A549 (cell line): ENCODE measurements at regions not wholly inside any gene's neighbourhood (a gene's known extent, or its start where the extent isn't known, plus 50 kb on each side); places are given as distances from the start of the nearest gene placed in this dataset.

ENCODE experiments used
- ATAC-seq, 2 experiments: fragments of 200-7000 bp in 1 of 2; fragments of >200 bp in 1 of 2; cut with Nextera tagmentation in 1 of 2; cut with Tn5 transposase in 1 of 2; 3 replicates each; pipeline versions ENCODE4 v1.8.0 to v1.9.1; 2018 to 2020; ENCODE audit warnings: mild to moderate bottlenecking in 1 of 2, moderate library complexity in 1 of 2
- CTCF ChIA-PET: fragments of 300-600 bp; sonication (Branson Sonifier 250); formaldehyde crosslinking; extraction: SDS; loops from one replicate; lab custom pipeline; 2021; ENCODE audit warnings: antibody characterized with exemption, inconsistent platforms; lab: Yijun Ruan, JAX
- POLR2A ChIA-PET: fragments of 350-600 bp; formaldehyde crosslinking; extraction: SDS; loops from one replicate; lab custom pipeline; 2021; ENCODE audit warnings: antibody characterized with exemption, inconsistent platforms; lab: Yijun Ruan, JAX
- DNase-seq, 2 experiments: peaks; one replicate each; pipeline versions ENCODE4 v3.0.0 to v3.0.0-alpha.2; 2011 to 2016; ENCODE audit warnings: low read depth in 1 of 2, low spot score in 1 of 2
- FAIRE-seq: peaks from 2 replicates; lab custom pipeline; 2011; peaks lifted over from hg19 to GRCh38; lab: Jason Lieb, UNC
- H3K27ac ChIP-seq, 2 experiments: fragments of >200 bp; sonication (Bioruptor Twin); formaldehyde crosslinking; 3 replicates each; pipeline ENCODE4 v1.5.1; 2016 to 2017
- H3K4me1 ChIP-seq: fragments of >200 bp; sonication (Bioruptor Twin); formaldehyde crosslinking; 3 replicates; pipeline ENCODE4 v1.6.1; 2016
- H3K4me2 ChIP-seq: fragments of >200 bp; sonication (Bioruptor Twin); formaldehyde crosslinking; 3 replicates; pipeline ENCODE4 v1.6.1; 2016
- H3K4me3 ChIP-seq: fragments of >200 bp; sonication (Bioruptor Twin); formaldehyde crosslinking; 3 replicates; pipeline ENCODE4 v1.5.1; 2016
- H3K9me3 ChIP-seq: fragments of >200 bp; sonication (Bioruptor Twin); formaldehyde crosslinking; 3 replicates; pipeline ENCODE4 v1.6.1; 2016
- BCL3 ChIP-seq: fragments of >200 bp; sonication (Bioruptor Twin); formaldehyde crosslinking; IDR thresholded peaks from 3 replicates; pipeline ENCODE4 v1.6.1; 2016
- CBX2 ChIP-seq: fragments of 200-600 bp; sonication (generic); IDR thresholded peaks from 2 replicates; pipeline ENCODE4 v1.6.1; 2016; ENCODE audit warnings: low read depth, mild to moderate bottlenecking, borderline replicate concordance
- CEBPB ChIP-seq, 2 experiments: fragments of >200 bp in 1 of 2; sonication (Bioruptor Twin) in 1 of 2; formaldehyde crosslinking in 1 of 2; IDR thresholded peaks; 2 replicates each; pipeline ENCODE4 v1.6.1; 2012 to 2016
- CTCF ChIP-seq: fragments of >200 bp; sonication (Bioruptor Twin); formaldehyde crosslinking; IDR thresholded peaks from 3 replicates; pipeline ENCODE4 v1.5.1; 2016
- EHF ChIP-seq: fragments of 250-450 bp; sonication (Bioruptor Pico); IDR thresholded peaks from 2 replicates; pipeline ENCODE4 v1.5.0; 2020; ENCODE audit warnings: mild to moderate bottlenecking
- EP300 ChIP-seq, 2 experiments: fragments of >200 bp; sonication (Bioruptor Twin); formaldehyde crosslinking; IDR thresholded peaks; 2 replicates in 1 of 2; 3 replicates in 1 of 2; pipeline ENCODE4 v1.6.1; 2016 to 2017
- FOSB ChIP-seq: fragments of 250-450 bp; sonication (Bioruptor Pico); IDR thresholded peaks from 2 replicates; pipeline ENCODE4 v1.5.0; 2020; ENCODE audit warnings: mild to moderate bottlenecking, moderate library complexity
- HDAC2 ChIP-seq: fragments of 200-600 bp; sonication (generic); IDR thresholded peaks from 2 replicates; pipeline ENCODE4 v1.6.1; 2016
- HOXA7 ChIP-seq: fragments of 250-450 bp; sonication (Bioruptor Pico); IDR thresholded peaks from 2 replicates; pipeline ENCODE4 v1.5.0; 2020; ENCODE audit warnings: mild to moderate bottlenecking, moderate library complexity
- HOXB5 ChIP-seq: fragments of 250-450 bp; sonication (Bioruptor Pico); IDR thresholded peaks from 2 replicates; pipeline ENCODE4 v1.5.0; 2020; ENCODE audit warnings: mild to moderate bottlenecking, moderate library complexity
- KDM1A ChIP-seq: fragments of 200-600 bp; sonication (generic); IDR thresholded peaks from 2 replicates; pipeline ENCODE4 v1.6.1; 2016; ENCODE audit warnings: low read depth, mild to moderate bottlenecking
- KDM5A ChIP-seq: fragments of 200-600 bp; sonication (generic); IDR thresholded peaks from 2 replicates; pipeline ENCODE4 v1.6.1; 2016; ENCODE audit warnings: antibody characterized with exemption, mild to moderate bottlenecking
- MAFK ChIP-seq: fragments of 450-650 bp; IDR thresholded peaks from 2 replicates; pipeline ENCODE4 v1.6.1; 2014; ENCODE audit not compliant: partially characterized antibody
- MAZ ChIP-seq: fragments of 150-350 bp; IDR thresholded peaks from 2 replicates; pipeline ENCODE4 v1.6.1; 2014; ENCODE audit warnings: antibody characterized with exemption, low read depth, low read length, borderline replicate concordance
- POLR2A ChIP-seq: IDR thresholded peaks from 2 replicates; pipeline ENCODE4 v1.6.1; 2012; ENCODE audit warnings: mild to moderate bottlenecking, low read length
- RAD21 ChIP-seq, 2 experiments: fragments of >200 bp in 1 of 2; sonication (Bioruptor Twin) in 1 of 2; formaldehyde crosslinking in 1 of 2; IDR thresholded peaks in 1 of 2; conservative IDR thresholded peaks in 1 of 2; 2 replicates in 1 of 2; 3 replicates in 1 of 2; pipeline ENCODE4 v1.6.1; 2012 to 2018; ENCODE audit warnings: inconsistent platforms in 1 of 2
- RCOR1 ChIP-seq: fragments of 150-350 bp; IDR thresholded peaks from 2 replicates; pipeline ENCODE4 v1.6.1; 2014; ENCODE audit warnings: antibody characterized with exemption, low read length, low read depth
- RFX5 ChIP-seq: fragments of 450-650 bp; IDR thresholded peaks from 2 replicates; pipeline ENCODE4 v1.7.1; 2014; ENCODE audit warnings: antibody characterized with exemption, mild to moderate bottlenecking, moderate library complexity
- RNF2 ChIP-seq: fragments of 200-600 bp; sonication (generic); IDR thresholded peaks from 2 replicates; pipeline ENCODE4 v1.6.1; 2016; ENCODE audit warnings: low read depth, mild to moderate bottlenecking, antibody characterized with exemption, moderate library complexity, borderline replicate concordance
- TFCP2L1 ChIP-seq: fragments of 250-450 bp; sonication (Bioruptor Pico); IDR thresholded peaks from 2 replicates; pipeline ENCODE4 v1.5.0; 2021; ENCODE audit warnings: mild to moderate bottlenecking
- TP53 ChIP-seq: fragments of 250-450 bp; sonication (Bioruptor Pico); IDR thresholded peaks from 2 replicates; pipeline ENCODE4 v1.5.0; 2021; ENCODE audit warnings: mild to moderate bottlenecking, moderate library complexity
- ZNF302 ChIP-seq: fragments of 250-450 bp; sonication (Bioruptor Pico); IDR thresholded peaks from 2 replicates; pipeline ENCODE4 v1.9.0; 2021; ENCODE audit warnings: inconsistent platforms, mild to moderate bottlenecking, moderate library complexity
- WGBS: methylation state at CpG from one replicate; pipeline ENCODE4 v1.1.6; 2017; ENCODE audit errors: missing lambda C conversion rate; 5-methylcytosine and 5-hydroxymethylcytosine counted together
- TF ChIP-seq, protein P1 (sequence below): fragments of >200 bp; sonication (Bioruptor Twin); formaldehyde crosslinking; IDR thresholded peaks from 2 replicates; pipeline ENCODE4 v1.6.1; 2016

DNA sequence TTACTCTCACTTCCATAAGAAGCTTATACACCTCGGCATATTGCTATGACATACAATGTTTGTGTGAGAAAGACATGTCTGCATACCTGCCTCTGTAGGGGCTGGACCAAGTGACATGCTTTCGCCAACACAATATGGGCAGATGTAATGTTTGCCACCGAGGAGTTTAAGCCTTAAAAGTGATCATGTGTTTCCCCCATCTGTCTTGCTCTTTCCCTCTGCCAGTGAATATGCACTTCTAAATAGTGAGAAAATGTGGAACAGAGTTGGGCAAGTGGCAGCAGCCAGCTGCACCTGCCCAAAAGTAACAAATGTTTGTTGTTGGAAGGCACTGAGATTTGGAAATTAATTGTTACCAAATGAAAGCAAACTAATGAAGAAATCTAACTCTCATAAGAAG lies 274.8 kb upstream of the BTBD3 start:
- FAIRE-seq = no peak
- Histone ChIP-seq H3K27ac (no peak overlapping the region), H3K4me3 (no peak overlapping the region), H3K9me3 (0 out of 3 replicates have a peak, but pooled peaks cover 3% of the 10 kb centered on the region), H3K4me2 (no peak overlapping the region), H3K4me1 (no peaks in the 10 kb centered on the region)
- CTCF ChIA-PET = no interaction called here
- WGBS = 28% methylated on average over 3 of the region's 3 CpGs
- no peak for DNase-seq
- no peak for ATAC-seq
- TF ChIP-seq ZNF302 = no peak
- TF ChIP-seq CTCF = no peak
- no peak for TF ChIP-seq POLR2A
- TF ChIP-seq, protein P1, sequence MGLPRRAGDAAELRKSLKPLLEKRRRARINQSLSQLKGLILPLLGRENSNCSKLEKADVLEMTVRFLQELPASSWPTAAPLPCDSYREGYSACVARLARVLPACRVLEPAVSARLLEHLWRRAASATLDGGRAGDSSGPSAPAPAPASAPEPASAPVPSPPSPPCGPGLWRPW = no peak
- no peak for TF ChIP-seq MAZ
- no peak for TF ChIP-seq EP300 (IDR thresholded peaks at IDR 0.05)
- no peak for TF ChIP-seq RNF2
- no peak for TF ChIP-seq HOXA7
- no peak for TF ChIP-seq EHF (CRISPR knock-in tag)
- TF ChIP-seq CEBPB (IDR thresholded peaks at IDR 0.05) = no peak
- TF ChIP-seq KDM1A = no peak
- no peak for TF ChIP-seq TFCP2L1 (CRISPR knock-in tag)
- TF ChIP-seq MAFK = no peak
- no peak for TF ChIP-seq RCOR1
- TF ChIP-seq FOSB (CRISPR knock-in tag) = no peak
- TF ChIP-seq CBX2 = no peak
- no peak for TF ChIP-seq RFX5
- TF ChIP-seq HDAC2 = no peak
- TF ChIP-seq, all 56 proteins: peak for 0
- POLR2A ChIA-PET = no interaction called here

GRCh38 chr20:11646359-11646758 lies 271.3 kb upstream of the BTBD3 start:
- FAIRE-seq (no peak), ATAC-seq (peak; percentile 48 to 56; a peak in 4 of 6 replicates), DNase-seq (peak in 1 of 2 experiments; percentile 9)
- Histone ChIP-seq H3K4me1 (no peaks in the 10 kb centered on the region), H3K4me3 (no peak overlapping the region), H3K4me2 (no peak overlapping the region), H3K9me3 (no peaks in the 10 kb centered on the region), H3K27ac (no peak overlapping the region)
- TF ChIP-seq BCL3 (no peak), KDM5A (no peak), CTCF (no peak), RAD21 (conservative IDR thresholded peaks at IDR 0.05 in 1 of 2, IDR thresholded peaks at IDR 0.05 in 1 of 2) (peak in 1 of 2 experiments; percentile 39; a peak in 1 of 5 replicates), TP53 (no peak), HOXB5 (CRISPR knock-in tag) (no peak)
- ChIA-PET CTCF (no interaction called here), POLR2A (no interaction called here)
- WGBS = 5% methylated on average over 6 of the region's 6 CpGs
